ENCODE measurements at regions not wholly inside any gene's neighbourhood (a gene's known extent, or its start where the extent isn't known, plus 50 kb on each side); places are given as distances from the start of the nearest gene placed in this dataset.

GRCh38 chr10:3852147-3852904 is 67.3 kb upstream of the KLF6 start:
- ATAC-seq (peak; percentile 67), DNase-seq (ENCODE audit: low spot score) (no peak)
- Mint-ChIP-seq H3K4me3 (no peak overlapping the region), H3K4me1 (peaks cover 18% of the 10 kb centered on the region), H3K36me3 (no peaks in the 10 kb centered on the region), H3K9me3 (peaks cover 8% of the 10 kb centered on the region), H3K27ac (no peak overlapping the region), H3K27me3 (ENCODE audit: low read depth) (no peaks in the 10 kb centered on the region)
- POLR2A ChIA-PET = no interaction called here
- peak; percentile 64 for TF ChIP-seq GABPB1 (CRISPR knock-in tag; IDR thresholded peaks at IDR 0.05)
- TF ChIP-seq ZNF423 (CRISPR knock-in tag; IDR thresholded peaks at IDR 0.05) = no peak
- TF ChIP-seq E2F1 (CRISPR knock-in tag; IDR thresholded peaks at IDR 0.05) = no peak
- TF ChIP-seq NR1H2 (CRISPR knock-in tag; IDR thresholded peaks at IDR 0.05) = no peak
- TF ChIP-seq ZNF263 (CRISPR knock-in tag; IDR thresholded peaks at IDR 0.05; ENCODE audit: low read depth) = no peak
- CTCF ChIA-PET = no interaction called here

GRCh38 chr10:3850999-3851937 is 66.3 kb upstream of the KLF6 start:
- no peaks in the 10 kb centered on the region for H3K36me3 Mint-ChIP-seq
- DNase-seq (ENCODE audit: low spot score) (no peak), ATAC-seq (no peak)
- H3K9me3 Mint-ChIP-seq = peaks cover 8% of the 10 kb centered on the region
- H3K27ac Mint-ChIP-seq = no peak overlapping the region
- no peaks in the 10 kb centered on the region for H3K27me3 Mint-ChIP-seq (ENCODE audit: low read depth)
- ChIA-PET POLR2A (interaction anchor here (0.7 kb wide), 1 partner anchor 1032 kb away, joined by 3 read pairs; no protein-coding TSS in a partner anchor), CTCF (no interaction called here)
- H3K4me1 Mint-ChIP-seq = peaks cover 18% of the 10 kb centered on the region
- H3K4me3 Mint-ChIP-seq = no peak overlapping the region
- TF ChIP-seq SP1 (CRISPR knock-in tag; conservative IDR thresholded peaks at IDR 0.05) (no peak), ELF4 (CRISPR knock-in tag; IDR thresholded peaks at IDR 0.05; ENCODE audit: low read depth) (no peak), ZNF263 (CRISPR knock-in tag; IDR thresholded peaks at IDR 0.05; ENCODE audit: low read depth) (no peak), GTF2I (CRISPR knock-in tag; conservative IDR thresholded peaks at IDR 0.05) (no peak), TEAD1 (CRISPR knock-in tag; IDR thresholded peaks at IDR 0.05) (no peak), USF2 (CRISPR knock-in tag; IDR thresholded peaks at IDR 0.05) (no peak), ERG (CRISPR knock-in tag; IDR thresholded peaks at IDR 0.05) (no peak), SMAD4 (CRISPR knock-in tag; IDR thresholded peaks at IDR 0.05) (no peak), MXD4 (CRISPR knock-in tag; IDR thresholded peaks at IDR 0.05; ENCODE audit: borderline replicate concordance) (no peak), IRF1 (CRISPR knock-in tag; IDR thresholded peaks at IDR 0.05) (no peak), E2F5 (CRISPR knock-in tag; IDR thresholded peaks at IDR 0.05) (no peak)
